GM18861 (cell line): ENCODE measurements at regions not wholly inside any gene's neighbourhood (a gene's known extent, or its start where the extent isn't known, plus 50 kb on each side); places are given as distances from the start of the nearest gene placed in this dataset.
A peak's percentile ranks its signal among the peaks of the same experiment; 100 is the strongest.
"Not testable (repeated sequence)": the region's sequence is repeated elsewhere in the genome, so short reads cannot be mapped to it uniquely, and the experiment has no call there.

ENCODE experiments used
- ATAC-seq: cut with Tn5 transposase; IDR thresholded peaks from one replicate; pipeline ENCODE4 v1.9.1; 2021; ENCODE audit not compliant: unreplicated experiment

GRCh38 chr7:23931633-23932032, 221.6 kb downstream of the STK31 start:
- no peak for ATAC-seq

GRCh38 chr7:23938215-23938614, 228.2 kb downstream of the STK31 start:
- no peak for ATAC-seq

GRCh38 chr7:23938937-23939552, 229.0 kb downstream of the STK31 start:
- peak; percentile 68 for ATAC-seq

GRCh38 chr7:23939747-23940146, 229.7 kb downstream of the STK31 start:
- ATAC-seq = not testable (repeated sequence)

GRCh38 chr7:23941551-23941950, 231.5 kb downstream of the STK31 start:
- no peak for ATAC-seq

- no peak for ATAC-seq
These were observed 232.0 kb downstream of the STK31 start for GRCh38 chr7:23942032-23942431.

GRCh38 chr7:23944131-23944530, 234.1 kb downstream of the STK31 start:
- ATAC-seq = no peak

- ATAC-seq = no peak
These were observed 235.5 kb downstream of the STK31 start for GRCh38 chr7:23945472-23945871.

GRCh38 chr7:23955145-23955544, 245.1 kb downstream of the STK31 start:
- ATAC-seq = no peak

- no peak for ATAC-seq
These were observed 245.7 kb downstream of the STK31 start for GRCh38 chr7:23955600-23956149.

- no peak for ATAC-seq
These were observed 247.0 kb downstream of the STK31 start for GRCh38 chr7:23956772-23957576.

GRCh38 chr7:23959821-23960220, 249.8 kb downstream of the STK31 start:
- no peak for ATAC-seq

- ATAC-seq = no peak
These were observed 250.3 kb downstream of the STK31 start for GRCh38 chr7:23960361-23960760.

GRCh38 chr7:23963461-23964165, 253.6 kb downstream of the STK31 start:
- no peak for ATAC-seq

GRCh38 chr7:23964715-23965114, 254.7 kb downstream of the STK31 start:
- no peak for ATAC-seq

- ATAC-seq = no peak
These were observed 255.3 kb downstream of the STK31 start for GRCh38 chr7:23965296-23965695.

GRCh38 chr7:23966941-23967340, 256.9 kb downstream of the STK31 start:
- ATAC-seq = no peak

GRCh38 chr7:23967949-23968599, 258.1 kb downstream of the STK31 start:
- ATAC-seq = no peak

- ATAC-seq = no peak
These were observed 258.8 kb downstream of the STK31 start for GRCh38 chr7:23968791-23969190.

GRCh38 chr7:23969443-23969842, 259.4 kb downstream of the STK31 start:
- ATAC-seq = no peak

- no peak for ATAC-seq
These were observed 260.2 kb downstream of the STK31 start for GRCh38 chr7:23970193-23970592.
